ENCODE measurements at regions not wholly inside any gene's neighbourhood (a gene's known extent, or its start where the extent isn't known, plus 50 kb on each side); places are given as distances from the start of the nearest gene placed in this dataset.

- no peak for DNase-seq
These were observed 129.3 kb upstream of the MED13 start for GRCh38 chr17:62194401-62194800.

GRCh38 chr17:62193249-62193648 lies 128.2 kb upstream of the MED13 start:
- no peak for DNase-seq

- DNase-seq = no peak
These were observed 126.6 kb upstream of the MED13 start for GRCh38 chr17:62191390-62192361.

- DNase-seq = no peak
These were observed 124.3 kb upstream of the MED13 start for GRCh38 chr17:62189377-62189776.

GRCh38 chr17:62188713-62189112 lies 123.6 kb upstream of the MED13 start:
- DNase-seq = no peak

GRCh38 chr17:62187681-62188080 lies 122.6 kb upstream of the MED13 start:
- no peak for DNase-seq

GRCh38 chr17:62186841-62187240 lies 121.8 kb upstream of the MED13 start:
- DNase-seq = no peak

- DNase-seq = no peak
These were observed 115.7 kb upstream of the MED13 start for GRCh38 chr17:62180772-62181171.

- no peak for DNase-seq
These were observed 114.6 kb upstream of the MED13 start for GRCh38 chr17:62179525-62180161.

GRCh38 chr17:62178579-62178978 lies 113.5 kb upstream of the MED13 start:
- DNase-seq = no peak

- no peak for DNase-seq
These were observed 107.6 kb upstream of the MED13 start for GRCh38 chr17:62172492-62173291.

- DNase-seq = no peak
These were observed 102.0 kb upstream of the MED13 start for GRCh38 chr17:62167076-62167475.

- DNase-seq = no peak
These were observed 100.0 kb upstream of the MED13 start for GRCh38 chr17:62164747-62165722.

GRCh38 chr17:62163847-62164246 lies 98.8 kb upstream of the MED13 start:
- no peak for DNase-seq

- no peak for DNase-seq
These were observed 97.8 kb upstream of the MED13 start for GRCh38 chr17:62162898-62163297.

GRCh38 chr17:62161405-62162148 lies 96.5 kb upstream of the MED13 start:
- DNase-seq = no peak

- DNase-seq = no peak
These were observed 95.7 kb upstream of the MED13 start for GRCh38 chr17:62160816-62161215.

- no peak for DNase-seq
These were observed 94.9 kb upstream of the MED13 start for GRCh38 chr17:62159994-62160393.

GRCh38 chr17:62156949-62157348 lies 91.9 kb upstream of the MED13 start:
- DNase-seq = no peak

- no peak for DNase-seq
These were observed 89.8 kb upstream of the MED13 start for GRCh38 chr17:62154909-62155308.

GRCh38 chr17:62150471-62150870 lies 85.4 kb upstream of the MED13 start:
- DNase-seq = no peak

Measured in NCI-H1417 treated with DMSO at 0.1 percent for 48 hours (cell line).